Esophagus mucosa (tissue), 1 donor: ENCODE measurements at regions not wholly inside any gene's neighbourhood (a gene's known extent, or its start where the extent isn't known, plus 50 kb on each side); places are given as distances from the start of the nearest gene placed in this dataset.
A peak's percentile ranks its signal among the peaks of the same experiment; 100 is the strongest.

ENCODE experiments used
- ATAC-seq: fragments of 200-7000 bp; cut with Tn5 transposase; one replicate; pipeline ENCODE4 v1.9.1; 2020
- donor health status: DM: yes; HTN: yes; CAD: no.

GRCh38 chr1:184283999-184284398 lies 102.8 kb upstream of the C1orf21 start:
- ATAC-seq: no peak

- ATAC-seq: no peak
Measured at GRCh38 chr1:184284900-184285299, 101.9 kb upstream of the C1orf21 start.

- ATAC-seq: no peak
Measured at GRCh38 chr1:184285401-184286087, 101.3 kb upstream of the C1orf21 start.

- no peak for ATAC-seq
Measured at GRCh38 chr1:184287001-184287400, 99.8 kb upstream of the C1orf21 start.

- peak; percentile 90 for ATAC-seq
Measured at GRCh38 chr1:184289825-184290550, 96.8 kb upstream of the C1orf21 start.

GRCh38 chr1:184291701-184292100 lies 95.1 kb upstream of the C1orf21 start:
- ATAC-seq: no peak

- ATAC-seq: no peak
Measured at GRCh38 chr1:184292101-184292500, 94.7 kb upstream of the C1orf21 start.

GRCh38 chr1:184294101-184294500 lies 92.7 kb upstream of the C1orf21 start:
- ATAC-seq: no peak

- ATAC-seq: peak; percentile 29
Measured at GRCh38 chr1:184296466-184297243, 90.2 kb upstream of the C1orf21 start.

- no peak for ATAC-seq
Measured at GRCh38 chr1:184297244-184297750, 89.5 kb upstream of the C1orf21 start.

GRCh38 chr1:184298440-184299405 lies 88.1 kb upstream of the C1orf21 start:
- no peak for ATAC-seq

- ATAC-seq: no peak
Measured at GRCh38 chr1:184299406-184299790, 87.4 kb upstream of the C1orf21 start.

- ATAC-seq: no peak
Measured at GRCh38 chr1:184299796-184300195, 87.0 kb upstream of the C1orf21 start.

GRCh38 chr1:184300446-184300845 lies 86.4 kb upstream of the C1orf21 start:
- no peak for ATAC-seq

GRCh38 chr1:184301227-184301626 lies 85.6 kb upstream of the C1orf21 start:
- ATAC-seq: no peak

GRCh38 chr1:184302346-184302745 lies 84.5 kb upstream of the C1orf21 start:
- ATAC-seq: no peak

GRCh38 chr1:184310157-184310819 lies 76.5 kb upstream of the C1orf21 start:
- no peak for ATAC-seq

GRCh38 chr1:184311580-184311979 lies 75.2 kb upstream of the C1orf21 start:
- ATAC-seq: no peak

GRCh38 chr1:184315254-184315653 lies 71.6 kb upstream of the C1orf21 start:
- ATAC-seq: no peak

- ATAC-seq: no peak
Measured at GRCh38 chr1:184319879-184320278, 67.0 kb upstream of the C1orf21 start.

GRCh38 chr1:184322253-184322652 lies 64.6 kb upstream of the C1orf21 start:
- ATAC-seq: no peak

- ATAC-seq: no peak
Measured at GRCh38 chr1:184324972-184325371, 61.9 kb upstream of the C1orf21 start.
